NB4 (cell line): ENCODE measurements at regions not wholly inside any gene's neighbourhood (a gene's known extent, or its start where the extent isn't known, plus 50 kb on each side); places are given as distances from the start of the nearest gene placed in this dataset.

Source experiments
- DNase-seq: peaks from one replicate; pipeline ENCODE4 v3.0.0; 2010; ENCODE audit warnings: low read depth
- H3K4me3 ChIP-seq: one replicate; pipeline ENCODE4 v1.5.1; 2011; ENCODE audit warnings: mild to moderate bottlenecking, low read depth, low read length, moderate library complexity
- CTCF ChIP-seq: IDR thresholded peaks from one replicate; pipeline ENCODE4 v1.5.1; 2012; ENCODE audit warnings: low read depth, low read length
- MAX ChIP-seq: IDR thresholded peaks from 2 replicates; pipeline ENCODE4 v1.6.1; 2011; ENCODE audit warnings: low read depth, low read length
- MYC ChIP-seq: IDR thresholded peaks from 2 replicates; pipeline ENCODE4 v1.6.1; 2011; ENCODE audit warnings: low read depth, low read length
- POLR2A ChIP-seq: IDR thresholded peaks from 2 replicates; pipeline ENCODE4 v1.6.1; 2011; ENCODE audit warnings: mild to moderate bottlenecking; ENCODE audit not compliant: insufficient read length; ENCODE audit errors: extremely low read depth

GRCh38 chr2:164221473-164221872, 399.8 kb downstream of the GRB14 start:
- no peak overlapping the region for H3K4me3 ChIP-seq
- no peak for TF ChIP-seq MYC
- TF ChIP-seq POLR2A, result no peak
- TF ChIP-seq CTCF, result no peak
- TF ChIP-seq MAX, result no peak
- DNase-seq, result no peak

GRCh38 chr2:164220265-164220664, 401.0 kb downstream of the GRB14 start:
- DNase-seq, result no peak
- TF ChIP-seq CTCF (no peak), MAX (no peak), MYC (no peak), POLR2A (no peak)
- no peak overlapping the region for H3K4me3 ChIP-seq

- no peak overlapping the region for H3K4me3 ChIP-seq
- TF ChIP-seq MYC (no peak), MAX (no peak), CTCF (no peak)
- no peak for DNase-seq
Observed at GRCh38 chr2:164213916-164214315, 407.4 kb downstream of the GRB14 start.

GRCh38 chr2:164205347-164205746, 415.9 kb downstream of the GRB14 start:
- DNase-seq, result no peak

GRCh38 chr2:164203131-164203530, 418.2 kb downstream of the GRB14 start:
- no peak overlapping the region for H3K4me3 ChIP-seq
- TF ChIP-seq CTCF (no peak), POLR2A (no peak), MYC (no peak), MAX (no peak)
- no peak for DNase-seq

More at GRCh38 chr2:164205347-164205746, 415.9 kb downstream of the GRB14 start:
- H3K4me3 ChIP-seq, result no peak overlapping the region
- TF ChIP-seq MAX (no peak), CTCF (no peak), POLR2A (no peak), MYC (no peak)

GRCh38 chr2:164198256-164198655, 423.0 kb downstream of the GRB14 start:
- H3K4me3 ChIP-seq, result no peak overlapping the region
- TF ChIP-seq MYC (no peak), POLR2A (no peak), MAX (no peak), CTCF (no peak)
- no peak for DNase-seq
